ENCODE measurements at regions not wholly inside any gene's neighbourhood (a gene's known extent, or its start where the extent isn't known, plus 50 kb on each side); places are given as distances from the start of the nearest gene placed in this dataset.

DNA sequence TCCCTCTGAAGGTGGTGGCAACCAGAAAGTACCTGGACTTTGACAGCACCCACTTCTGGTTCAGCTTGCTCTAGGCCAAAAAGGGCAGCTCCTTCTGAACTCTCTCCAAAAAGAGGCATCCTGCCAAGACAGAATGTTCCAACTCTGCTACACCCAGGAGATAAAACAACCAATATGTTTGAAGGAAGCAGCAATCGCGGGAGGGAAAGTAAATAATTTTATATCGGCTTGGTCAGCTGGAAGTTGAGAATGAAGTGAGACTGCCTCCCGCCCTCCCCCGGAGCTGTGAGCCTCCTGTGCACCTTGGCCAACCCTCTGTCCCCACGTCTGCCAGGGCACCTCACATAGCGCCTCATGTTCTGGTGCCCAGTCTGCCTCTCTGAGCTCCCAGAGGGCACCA lies 130.3 kb upstream of the ATP1A1 start:
- H3K9me3 ChIP-seq (ENCODE audit: low read depth, low read length): no peaks in the 10 kb centered on the region
- H3K27ac ChIP-seq: no peak overlapping the region
- H3K36me3 ChIP-seq (ENCODE audit: insufficient read depth, low read length): no peaks in the 10 kb centered on the region
- no peak overlapping the region for H3K9ac ChIP-seq (ENCODE audit: insufficient read length)
- H3K4me3 ChIP-seq: no peak overlapping the region
- no peak for DNase-seq (ENCODE audit: low read depth, low spot score)
- TF ChIP-seq POLR2AphosphoS5 (IDR thresholded peaks at IDR 0.05; ENCODE audit: borderline replicate concordance, low read depth, low read length): no peak
- TF ChIP-seq FOXP2 (optimal IDR thresholded peaks at IDR 0.05; ENCODE audit: control extremely low read depth, extremely low read length, insufficient read depth): no peak
- TF ChIP-seq EZH2 (IDR thresholded peaks at IDR 0.05): no peak

DNA sequence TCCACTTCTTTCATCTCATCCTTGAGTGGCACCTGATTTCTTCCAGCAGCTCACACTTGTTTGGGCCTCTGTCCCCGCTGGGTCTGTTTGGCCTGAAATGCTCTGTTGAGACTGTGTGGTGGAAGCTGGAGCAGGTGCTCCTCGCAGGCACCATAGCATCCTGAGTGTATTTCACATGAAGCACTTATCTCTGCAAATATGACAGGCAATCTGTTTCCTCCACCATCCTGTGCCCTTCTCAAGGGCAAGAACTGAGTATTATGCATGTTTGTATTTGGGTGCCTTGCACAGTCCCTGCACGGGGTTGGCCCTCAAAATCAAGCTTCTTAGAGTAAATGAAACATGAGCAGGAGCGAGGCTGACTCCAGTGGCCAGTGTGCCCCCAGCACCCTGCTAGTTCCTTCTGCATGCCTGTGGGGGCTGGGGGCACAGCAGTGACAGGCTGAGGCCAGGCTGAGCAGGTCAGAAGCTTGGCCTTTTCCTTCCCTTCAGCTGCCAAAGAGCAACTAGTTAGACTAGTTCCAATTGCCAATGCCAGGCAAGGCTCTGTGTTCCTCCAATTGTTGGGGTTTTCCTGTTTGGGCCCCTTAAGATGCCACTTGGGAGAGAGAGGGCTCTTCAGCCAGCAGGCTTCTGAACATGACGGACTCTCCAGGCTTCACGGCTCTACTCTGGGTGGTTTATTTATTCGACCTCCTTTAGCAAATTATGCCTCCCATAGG lies 129.6 kb upstream of the ATP1A1 start:
- TF ChIP-seq EZH2 (IDR thresholded peaks at IDR 0.05) (no peak), POLR2AphosphoS5 (IDR thresholded peaks at IDR 0.05; ENCODE audit: borderline replicate concordance, low read depth, low read length) (no peak), FOXP2 (optimal IDR thresholded peaks at IDR 0.05; ENCODE audit: control extremely low read depth, extremely low read length, insufficient read depth) (no peak)
- H3K9me3 ChIP-seq (ENCODE audit: low read depth, low read length): no peaks in the 10 kb centered on the region
- no peak for DNase-seq (ENCODE audit: low read depth, low spot score)
- no peak overlapping the region for H3K9ac ChIP-seq (ENCODE audit: insufficient read length)
- H3K4me3 ChIP-seq: no peak overlapping the region
- no peak overlapping the region for H3K27ac ChIP-seq
- no peaks in the 10 kb centered on the region for H3K36me3 ChIP-seq (ENCODE audit: insufficient read depth, low read length)

DNA sequence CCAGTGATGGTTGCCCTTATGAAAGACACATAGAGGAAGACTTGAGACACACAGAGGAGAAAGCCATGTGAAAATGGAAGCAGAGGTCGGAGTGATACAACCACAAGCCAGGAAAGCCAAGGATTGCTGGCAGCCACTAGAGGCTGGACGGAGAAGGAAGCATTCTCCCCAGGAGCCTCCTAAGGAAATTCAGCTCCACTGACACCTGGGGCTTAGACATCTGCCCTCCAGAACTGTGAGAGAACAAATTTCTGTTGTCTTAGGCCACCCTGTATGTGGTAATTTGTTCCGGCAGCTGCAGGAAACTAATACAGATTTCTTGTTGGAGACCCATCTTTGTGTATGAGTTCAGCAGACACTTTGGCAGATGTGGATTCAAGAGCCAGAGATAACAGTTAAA lies 126.9 kb upstream of the ATP1A1 start:
- no peak overlapping the region for H3K4me3 ChIP-seq
- no peaks in the 10 kb centered on the region for H3K9me3 ChIP-seq (ENCODE audit: low read depth, low read length)
- H3K27ac ChIP-seq: no peak overlapping the region
- H3K36me3 ChIP-seq (ENCODE audit: insufficient read depth, low read length): no peaks in the 10 kb centered on the region
- TF ChIP-seq FOXP2 (optimal IDR thresholded peaks at IDR 0.05; ENCODE audit: control extremely low read depth, extremely low read length, insufficient read depth) (no peak), EZH2 (IDR thresholded peaks at IDR 0.05) (no peak), POLR2AphosphoS5 (IDR thresholded peaks at IDR 0.05; ENCODE audit: borderline replicate concordance, low read depth, low read length) (no peak)
- no peak for DNase-seq (ENCODE audit: low read depth, low spot score)
- H3K9ac ChIP-seq (ENCODE audit: insufficient read length): no peak overlapping the region

DNA sequence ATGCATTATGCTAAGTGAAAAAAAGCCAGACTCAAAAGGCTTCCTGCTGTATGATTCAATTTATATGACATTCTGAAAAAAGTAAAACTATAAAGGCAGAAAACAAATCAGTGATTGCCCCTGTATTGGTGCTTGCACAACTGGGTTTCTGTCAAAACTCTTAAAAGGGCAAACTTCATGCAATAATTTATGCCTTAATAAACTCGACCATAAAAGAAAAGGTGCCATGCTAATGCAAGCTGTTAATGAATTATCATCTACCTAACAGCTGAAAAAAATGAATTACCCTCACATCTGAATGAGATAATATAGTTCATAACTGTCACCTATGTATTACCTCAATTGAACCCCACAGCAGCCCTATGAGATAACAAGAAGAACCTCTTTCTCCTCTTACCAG lies 120.8 kb upstream of the ATP1A1 start:
- Histone ChIP-seq H3K27ac (no peak overlapping the region), H3K9ac (ENCODE audit: insufficient read length) (no peak overlapping the region), H3K4me3 (no peak overlapping the region), H3K36me3 (ENCODE audit: insufficient read depth, low read length) (no peaks in the 10 kb centered on the region), H3K9me3 (ENCODE audit: low read depth, low read length) (no peaks in the 10 kb centered on the region)
- DNase-seq (ENCODE audit: low read depth, low spot score): no peak
- no peak for TF ChIP-seq EZH2 (IDR thresholded peaks at IDR 0.05)
- TF ChIP-seq FOXP2 (optimal IDR thresholded peaks at IDR 0.05; ENCODE audit: control extremely low read depth, extremely low read length, insufficient read depth): no peak
- no peak for TF ChIP-seq POLR2AphosphoS5 (IDR thresholded peaks at IDR 0.05; ENCODE audit: borderline replicate concordance, low read depth, low read length)

DNA sequence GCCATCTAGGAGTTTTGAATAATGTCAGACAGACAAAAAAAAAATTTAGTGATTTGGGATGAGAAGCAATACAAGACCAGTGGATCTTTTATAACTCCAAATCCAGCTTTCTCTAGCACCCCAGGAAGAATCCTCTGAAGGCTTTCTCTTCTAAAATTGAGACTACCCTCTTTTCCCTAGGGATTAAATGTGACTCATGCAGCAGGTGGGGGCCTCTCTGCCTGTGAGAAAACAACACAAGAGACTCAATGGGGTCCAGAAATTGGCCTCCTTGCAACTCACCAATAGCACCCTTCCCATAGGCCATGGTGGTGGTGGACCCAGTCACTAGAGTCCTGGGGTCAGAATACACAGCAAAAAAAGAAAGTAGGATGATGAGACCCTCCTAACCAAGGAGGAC lies 120.3 kb upstream of the ATP1A1 start:
- no peak overlapping the region for H3K4me3 ChIP-seq
- no peaks in the 10 kb centered on the region for H3K36me3 ChIP-seq (ENCODE audit: insufficient read depth, low read length)
- H3K9ac ChIP-seq (ENCODE audit: insufficient read length): no peak overlapping the region
- no peaks in the 10 kb centered on the region for H3K9me3 ChIP-seq (ENCODE audit: low read depth, low read length)
- no peak overlapping the region for H3K27ac ChIP-seq
- no peak for DNase-seq (ENCODE audit: low read depth, low spot score)
- no peak for TF ChIP-seq FOXP2 (optimal IDR thresholded peaks at IDR 0.05; ENCODE audit: control extremely low read depth, extremely low read length, insufficient read depth)
- TF ChIP-seq POLR2AphosphoS5 (IDR thresholded peaks at IDR 0.05; ENCODE audit: borderline replicate concordance, low read depth, low read length): no peak
- TF ChIP-seq EZH2 (IDR thresholded peaks at IDR 0.05): no peak

DNA sequence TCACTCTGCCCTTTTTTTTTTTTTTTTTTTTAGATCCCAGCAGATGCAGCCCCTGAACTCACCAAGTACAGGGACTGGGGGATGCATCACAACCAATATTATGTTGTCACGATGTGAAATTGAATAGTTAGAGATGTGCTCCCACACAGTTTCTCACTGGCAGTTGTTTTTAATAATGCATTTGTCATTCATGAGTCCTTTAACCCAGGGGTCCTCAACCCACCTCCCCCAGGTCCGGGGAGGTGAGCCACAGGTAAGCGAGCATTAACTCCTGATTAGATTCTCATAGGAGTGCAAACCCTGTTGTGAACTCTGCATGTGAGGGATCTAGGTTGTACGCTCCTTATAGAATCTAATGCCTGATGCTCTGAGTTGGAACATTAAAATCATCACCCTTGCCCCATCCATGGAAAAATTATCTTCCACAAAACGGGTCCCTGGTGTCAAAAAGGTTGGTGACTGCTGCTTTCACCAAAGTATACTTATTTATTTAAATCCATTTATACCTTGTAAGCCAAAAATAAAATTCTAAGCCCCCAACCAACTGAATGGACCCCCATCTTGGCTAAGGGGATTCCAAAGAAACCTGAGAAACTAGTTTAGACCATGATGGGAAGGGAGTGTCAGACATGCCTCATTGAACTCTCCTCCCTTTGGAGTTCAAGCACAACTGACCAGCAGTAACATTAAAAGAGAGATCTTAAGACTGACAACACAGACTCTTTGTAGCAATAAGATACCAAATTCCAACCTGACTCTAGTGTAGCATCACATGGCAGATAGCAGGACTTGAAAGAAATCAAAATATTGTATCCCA lies 119.3 kb upstream of the ATP1A1 start:
- DNase-seq (ENCODE audit: low read depth, low spot score): no peak
- H3K36me3 ChIP-seq (ENCODE audit: insufficient read depth, low read length): no peaks in the 10 kb centered on the region
- no peak for TF ChIP-seq FOXP2 (optimal IDR thresholded peaks at IDR 0.05; ENCODE audit: control extremely low read depth, extremely low read length, insufficient read depth)
- TF ChIP-seq EZH2 (IDR thresholded peaks at IDR 0.05): no peak
- TF ChIP-seq POLR2AphosphoS5 (IDR thresholded peaks at IDR 0.05; ENCODE audit: borderline replicate concordance, low read depth, low read length): no peak
- H3K9me3 ChIP-seq (ENCODE audit: low read depth, low read length): no peaks in the 10 kb centered on the region
- H3K4me3 ChIP-seq: no peak overlapping the region
- no peak overlapping the region for H3K27ac ChIP-seq
- H3K9ac ChIP-seq (ENCODE audit: insufficient read length): no peak overlapping the region

DNA sequence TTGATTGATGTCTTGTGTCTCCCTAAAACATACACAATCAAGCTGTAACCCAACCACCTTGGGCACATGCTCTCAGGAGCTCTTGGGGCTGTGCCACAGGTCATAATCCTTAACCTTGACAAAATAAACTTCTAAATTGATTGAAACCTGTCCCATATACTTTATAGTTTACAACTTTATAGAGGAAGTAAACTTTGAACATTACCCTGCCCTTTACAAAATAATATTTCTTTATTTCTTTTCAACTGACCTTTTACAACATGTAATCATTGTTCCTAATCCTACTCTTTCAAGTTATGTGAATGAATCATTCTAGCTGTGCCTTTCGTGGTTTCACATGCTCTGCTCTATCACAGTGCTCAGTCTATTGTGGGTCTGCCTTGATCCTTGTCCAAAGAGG lies 118.3 kb upstream of the ATP1A1 start:
- no peaks in the 10 kb centered on the region for H3K36me3 ChIP-seq (ENCODE audit: insufficient read depth, low read length)
- H3K9ac ChIP-seq (ENCODE audit: insufficient read length): no peak overlapping the region
- TF ChIP-seq POLR2AphosphoS5 (IDR thresholded peaks at IDR 0.05; ENCODE audit: borderline replicate concordance, low read depth, low read length) (no peak), FOXP2 (optimal IDR thresholded peaks at IDR 0.05; ENCODE audit: control extremely low read depth, extremely low read length, insufficient read depth) (no peak), EZH2 (IDR thresholded peaks at IDR 0.05) (no peak)
- H3K9me3 ChIP-seq (ENCODE audit: low read depth, low read length): no peaks in the 10 kb centered on the region
- H3K4me3 ChIP-seq: no peak overlapping the region
- DNase-seq (ENCODE audit: low read depth, low spot score): no peak
- H3K27ac ChIP-seq: no peak overlapping the region

DNA sequence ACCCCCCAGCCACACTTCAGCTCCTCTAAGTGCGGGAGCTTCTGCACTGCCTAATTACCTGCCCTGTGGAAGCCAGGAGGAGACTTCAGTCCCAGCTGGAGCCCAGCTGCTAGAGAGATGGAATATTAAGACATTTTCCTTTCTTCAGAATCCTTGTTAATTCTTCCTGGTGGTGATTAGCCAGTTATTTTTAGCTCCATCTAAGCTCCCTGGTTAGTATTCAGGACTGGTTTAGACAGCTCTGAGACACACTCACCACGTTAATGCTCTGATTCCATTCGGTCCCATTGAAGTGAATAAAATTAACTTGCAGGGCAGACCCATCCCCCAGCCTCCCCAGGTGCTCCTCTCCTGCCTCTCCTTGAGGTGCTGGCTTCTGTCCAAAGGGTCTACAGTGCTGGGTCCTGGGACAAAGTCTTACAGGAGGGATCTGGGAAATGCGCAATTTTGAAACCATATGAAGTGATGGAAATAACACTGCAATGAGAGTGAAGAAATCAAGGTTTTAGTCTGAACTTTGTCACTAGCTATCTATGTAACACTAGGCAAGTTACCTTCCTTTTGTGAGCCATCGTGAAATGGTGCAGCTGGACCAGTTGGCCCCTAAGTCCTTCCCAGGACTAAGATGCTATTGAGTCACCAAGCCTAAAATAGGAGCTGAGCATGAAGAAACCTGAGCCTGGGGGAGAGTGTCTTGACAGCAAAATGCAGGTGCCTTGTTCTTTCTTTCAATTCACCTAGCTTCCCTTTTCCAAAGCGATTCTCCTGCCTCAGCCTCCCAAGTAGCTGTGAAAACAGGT lies 117.4 kb upstream of the ATP1A1 start:
- DNase-seq (ENCODE audit: low read depth, low spot score): no peak
- Histone ChIP-seq H3K9me3 (ENCODE audit: low read depth, low read length) (no peaks in the 10 kb centered on the region), H3K4me3 (no peak overlapping the region), H3K9ac (ENCODE audit: insufficient read length) (no peak overlapping the region), H3K27ac (no peak overlapping the region), H3K36me3 (ENCODE audit: insufficient read depth, low read length) (no peaks in the 10 kb centered on the region)
- no peak for TF ChIP-seq FOXP2 (optimal IDR thresholded peaks at IDR 0.05; ENCODE audit: control extremely low read depth, extremely low read length, insufficient read depth)
- TF ChIP-seq POLR2AphosphoS5 (IDR thresholded peaks at IDR 0.05; ENCODE audit: borderline replicate concordance, low read depth, low read length): no peak
- TF ChIP-seq EZH2 (IDR thresholded peaks at IDR 0.05): no peak

All from SK-N-MC (cell line).